Progenitor cell of endocrine pancreas (in vitro differentiated cells): ENCODE measurements at regions not wholly inside any gene's neighbourhood (a gene's known extent, or its start where the extent isn't known, plus 50 kb on each side); places are given as distances from the start of the nearest gene placed in this dataset.

Experiments used
- DNase-seq: peaks from one replicate; pipeline ENCODE4 v3.0.0; 2021; ENCODE audit warnings: low spot score; ENCODE audit not compliant: unreplicated experiment
- H3K27ac Mint-ChIP-seq: 2 replicates; pipeline ENCODE4 v1.8.0; 2021; ENCODE audit warnings: mild to moderate bottlenecking, moderate library complexity, mixed read lengths
- H3K27me3 Mint-ChIP-seq: 2 replicates; pipeline ENCODE4 v1.8.0; 2021; ENCODE audit warnings: mixed read lengths
- H3K36me3 Mint-ChIP-seq: 2 replicates; pipeline ENCODE4 v1.8.0; 2022; ENCODE audit warnings: mixed read lengths; ENCODE audit not compliant: insufficient read depth
- H3K4me1 Mint-ChIP-seq: 2 replicates; pipeline ENCODE4 v1.8.0; 2021; ENCODE audit warnings: low read depth, mixed read lengths
- H3K4me3 Mint-ChIP-seq: 2 replicates; pipeline ENCODE4 v1.8.0; 2021; ENCODE audit warnings: low read depth, mild to moderate bottlenecking, moderate library complexity, mixed read lengths
- H3K9me3 Mint-ChIP-seq: 2 replicates; pipeline ENCODE4 v1.8.0; 2021; ENCODE audit warnings: low read depth, mixed read lengths
- TF ChIP-seq, protein P1 (sequence below): fragments of 200-600 bp; sonication (generic); IDR thresholded peaks from one replicate; pipeline ENCODE4 v1.5.0; 2021; ENCODE audit warnings: antibody characterized with exemption, mild to moderate bottlenecking; ENCODE audit not compliant: unreplicated experiment

- no peak overlapping the region for H3K27ac Mint-ChIP-seq
- peaks cover 2% of the 10 kb centered on the region for H3K4me1 Mint-ChIP-seq
- no peaks in the 10 kb centered on the region for H3K36me3 Mint-ChIP-seq
- H3K27me3 Mint-ChIP-seq: no peaks in the 10 kb centered on the region
- TF ChIP-seq, protein P1, sequence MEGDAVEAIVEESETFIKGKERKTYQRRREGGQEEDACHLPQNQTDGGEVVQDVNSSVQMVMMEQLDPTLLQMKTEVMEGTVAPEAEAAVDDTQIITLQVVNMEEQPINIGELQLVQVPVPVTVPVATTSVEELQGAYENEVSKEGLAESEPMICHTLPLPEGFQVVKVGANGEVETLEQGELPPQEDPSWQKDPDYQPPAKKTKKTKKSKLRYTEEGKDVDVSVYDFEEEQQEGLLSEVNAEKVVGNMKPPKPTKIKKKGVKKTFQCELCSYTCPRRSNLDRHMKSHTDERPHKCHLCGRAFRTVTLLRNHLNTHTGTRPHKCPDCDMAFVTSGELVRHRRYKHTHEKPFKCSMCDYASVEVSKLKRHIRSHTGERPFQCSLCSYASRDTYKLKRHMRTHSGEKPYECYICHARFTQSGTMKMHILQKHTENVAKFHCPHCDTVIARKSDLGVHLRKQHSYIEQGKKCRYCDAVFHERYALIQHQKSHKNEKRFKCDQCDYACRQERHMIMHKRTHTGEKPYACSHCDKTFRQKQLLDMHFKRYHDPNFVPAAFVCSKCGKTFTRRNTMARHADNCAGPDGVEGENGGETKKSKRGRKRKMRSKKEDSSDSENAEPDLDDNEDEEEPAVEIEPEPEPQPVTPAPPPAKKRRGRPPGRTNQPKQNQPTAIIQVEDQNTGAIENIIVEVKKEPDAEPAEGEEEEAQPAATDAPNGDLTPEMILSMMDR: no peak
- H3K4me3 Mint-ChIP-seq: no peak overlapping the region
- no peak for DNase-seq
- no peaks in the 10 kb centered on the region for H3K9me3 Mint-ChIP-seq
Measured at GRCh38 chr17:54493691-54494090, 407.0 kb upstream of the TOM1L1 start.

GRCh38 chr17:54494721-54495715, 405.6 kb upstream of the TOM1L1 start:
- Mint-ChIP-seq H3K27ac (no peak overlapping the region), H3K27me3 (no peaks in the 10 kb centered on the region), H3K9me3 (no peaks in the 10 kb centered on the region), H3K36me3 (no peaks in the 10 kb centered on the region), H3K4me3 (no peak overlapping the region), H3K4me1 (peaks cover under 1% of the 10 kb centered on the region)
- TF ChIP-seq, protein P1: no peak
- no peak for DNase-seq

GRCh38 chr17:54505404-54505803, 395.2 kb upstream of the TOM1L1 start:
- Mint-ChIP-seq H3K4me1 (no peaks in the 10 kb centered on the region), H3K9me3 (peaks cover 6% of the 10 kb centered on the region), H3K27ac (no peak overlapping the region), H3K27me3 (no peaks in the 10 kb centered on the region), H3K4me3 (no peak overlapping the region), H3K36me3 (no peaks in the 10 kb centered on the region)
- TF ChIP-seq, protein P1: no peak
- no peak for DNase-seq

DNA sequence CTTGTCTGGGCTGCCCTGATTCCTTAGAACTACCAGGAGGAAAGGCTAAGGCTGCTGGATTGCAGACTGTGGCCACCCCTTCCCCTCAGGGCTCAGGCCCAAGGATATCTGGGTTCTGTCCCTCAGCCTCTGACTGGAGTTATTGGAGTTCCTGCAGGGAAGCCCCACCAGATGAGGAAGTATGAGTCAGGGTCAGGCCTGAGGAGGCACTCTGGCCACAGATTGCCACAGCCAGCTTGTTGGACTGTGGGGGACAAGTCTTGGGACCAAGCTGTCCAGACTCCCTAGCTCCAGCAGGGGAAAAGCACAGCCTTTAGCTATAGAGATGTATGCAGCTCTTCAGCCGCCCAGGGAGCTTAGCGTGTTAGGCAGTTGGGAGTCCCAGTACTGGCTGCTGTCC, 381.9 kb upstream of the TOM1L1 start:
- peaks cover 6% of the 10 kb centered on the region for H3K4me1 Mint-ChIP-seq
- TF ChIP-seq, protein P1: no peak
- H3K9me3 Mint-ChIP-seq: peaks cover 10% of the 10 kb centered on the region
- no peaks in the 10 kb centered on the region for H3K36me3 Mint-ChIP-seq
- no peak overlapping the region for H3K27ac Mint-ChIP-seq
- H3K27me3 Mint-ChIP-seq: no peaks in the 10 kb centered on the region
- DNase-seq: no peak
- H3K4me3 Mint-ChIP-seq: no peak overlapping the region

DNA sequence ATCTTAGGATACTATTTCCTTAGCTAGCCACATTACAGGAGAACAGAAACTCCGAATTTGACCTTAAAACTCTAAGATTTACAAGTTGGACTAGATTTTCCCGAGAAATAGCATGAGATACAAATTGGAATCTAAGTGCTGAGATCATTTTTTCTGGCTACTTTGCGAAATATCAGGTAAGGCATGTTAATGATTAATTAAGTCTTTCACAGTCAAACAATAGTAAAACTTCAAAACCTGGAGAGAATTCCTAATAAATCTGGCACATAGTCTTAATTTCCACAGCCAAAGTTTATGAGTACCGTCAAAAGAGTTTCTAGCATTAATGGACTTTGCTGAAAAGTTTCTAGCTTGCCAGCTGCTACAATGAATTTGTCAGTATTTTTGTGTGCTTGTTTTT, 379.5 kb upstream of the TOM1L1 start:
- peaks cover 10% of the 10 kb centered on the region for H3K9me3 Mint-ChIP-seq
- peaks cover 6% of the 10 kb centered on the region for H3K4me1 Mint-ChIP-seq
- no peaks in the 10 kb centered on the region for H3K27me3 Mint-ChIP-seq
- TF ChIP-seq, protein P1: no peak
- H3K4me3 Mint-ChIP-seq: no peak overlapping the region
- H3K27ac Mint-ChIP-seq: no peak overlapping the region
- DNase-seq: no peak
- H3K36me3 Mint-ChIP-seq: no peaks in the 10 kb centered on the region
